Right lobe of liver (tissue), 4 donors: ENCODE measurements at regions not wholly inside any gene's neighbourhood (a gene's known extent, or its start where the extent isn't known, plus 50 kb on each side); places are given as distances from the start of the nearest gene placed in this dataset.

Experiments
- POLR2A ChIP-seq: fragments of 450-650 bp; IDR thresholded peaks from one replicate; pipeline ENCODE4 v1.6.1; 2017; ENCODE audit warnings: antibody characterized with exemption, mild to moderate bottlenecking
- TF ChIP-seq, protein P1 (sequence below), 4 donors: fragments of 200-600 bp in 3 of 4; fragments of 450-650 bp in 1 of 4; IDR thresholded peaks; one replicate each; pipeline versions ENCODE4 v1.5.1 to v1.8.0; 2016 to 2022; ENCODE audit warnings: antibody characterized with exemption in 4 of 4, mild to moderate bottlenecking in 2 of 4
- donor health status: DM: no; HTN: no; CAD: no.
- donor health status: DM: no; HTN: no; CAD: no.
- donor health status: DM: no; HTN: yes; CAD: no.

DNA sequence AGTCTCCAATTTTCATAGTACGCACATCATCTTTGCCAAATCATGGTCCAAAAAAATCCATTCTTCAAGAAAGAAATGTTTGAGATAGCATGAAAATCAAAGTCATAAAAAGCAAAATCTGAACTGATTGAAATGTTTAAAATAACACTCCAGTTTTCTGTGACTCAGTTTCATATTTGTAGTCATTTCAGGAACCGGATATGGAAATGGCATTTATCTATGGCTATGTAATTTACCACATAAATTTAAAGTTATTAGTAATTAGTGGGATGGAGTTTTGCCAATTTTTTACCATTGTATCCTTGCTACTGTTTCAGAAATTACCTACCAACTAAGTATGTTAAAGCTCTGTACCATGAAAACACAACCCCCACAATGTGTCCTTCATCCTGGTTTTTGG is 456.6 kb upstream of the ACVR2A start:
- TF ChIP-seq, protein P1, sequence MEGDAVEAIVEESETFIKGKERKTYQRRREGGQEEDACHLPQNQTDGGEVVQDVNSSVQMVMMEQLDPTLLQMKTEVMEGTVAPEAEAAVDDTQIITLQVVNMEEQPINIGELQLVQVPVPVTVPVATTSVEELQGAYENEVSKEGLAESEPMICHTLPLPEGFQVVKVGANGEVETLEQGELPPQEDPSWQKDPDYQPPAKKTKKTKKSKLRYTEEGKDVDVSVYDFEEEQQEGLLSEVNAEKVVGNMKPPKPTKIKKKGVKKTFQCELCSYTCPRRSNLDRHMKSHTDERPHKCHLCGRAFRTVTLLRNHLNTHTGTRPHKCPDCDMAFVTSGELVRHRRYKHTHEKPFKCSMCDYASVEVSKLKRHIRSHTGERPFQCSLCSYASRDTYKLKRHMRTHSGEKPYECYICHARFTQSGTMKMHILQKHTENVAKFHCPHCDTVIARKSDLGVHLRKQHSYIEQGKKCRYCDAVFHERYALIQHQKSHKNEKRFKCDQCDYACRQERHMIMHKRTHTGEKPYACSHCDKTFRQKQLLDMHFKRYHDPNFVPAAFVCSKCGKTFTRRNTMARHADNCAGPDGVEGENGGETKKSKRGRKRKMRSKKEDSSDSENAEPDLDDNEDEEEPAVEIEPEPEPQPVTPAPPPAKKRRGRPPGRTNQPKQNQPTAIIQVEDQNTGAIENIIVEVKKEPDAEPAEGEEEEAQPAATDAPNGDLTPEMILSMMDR (IDR thresholded peaks at IDR 0.05): no peak
- no peak for TF ChIP-seq POLR2A
